HG02973 (cell line): ENCODE measurements at regions not wholly inside any gene's neighbourhood (a gene's known extent, or its start where the extent isn't known, plus 50 kb on each side); places are given as distances from the start of the nearest gene placed in this dataset.

Source experiments
- ATAC-seq: cut with Tn5 transposase; IDR thresholded peaks from one replicate; pipeline ENCODE4 v1.9.1; 2021; ENCODE audit warnings: moderate library complexity; ENCODE audit not compliant: unreplicated experiment

DNA sequence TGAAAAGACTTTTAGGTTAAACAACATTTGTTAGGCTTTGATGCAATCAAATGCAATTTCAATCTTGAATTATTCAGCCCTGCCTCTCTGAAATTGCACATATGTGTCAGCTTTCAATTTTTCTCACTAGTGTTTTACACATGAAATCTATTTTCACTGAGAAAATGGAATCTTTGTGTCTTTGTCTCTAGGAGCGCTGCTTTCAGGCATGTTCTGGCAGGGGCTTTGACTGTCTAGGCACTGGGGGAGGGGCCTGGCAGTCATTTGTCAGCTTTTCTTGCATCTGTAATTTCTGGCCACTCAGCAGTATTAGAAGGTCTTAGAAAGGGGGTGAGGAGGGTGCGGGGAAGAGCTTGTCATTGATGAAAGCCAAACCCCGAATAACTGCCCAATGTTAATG is 264.4 kb downstream of the PTPRC start:
- ATAC-seq, result no peak

DNA sequence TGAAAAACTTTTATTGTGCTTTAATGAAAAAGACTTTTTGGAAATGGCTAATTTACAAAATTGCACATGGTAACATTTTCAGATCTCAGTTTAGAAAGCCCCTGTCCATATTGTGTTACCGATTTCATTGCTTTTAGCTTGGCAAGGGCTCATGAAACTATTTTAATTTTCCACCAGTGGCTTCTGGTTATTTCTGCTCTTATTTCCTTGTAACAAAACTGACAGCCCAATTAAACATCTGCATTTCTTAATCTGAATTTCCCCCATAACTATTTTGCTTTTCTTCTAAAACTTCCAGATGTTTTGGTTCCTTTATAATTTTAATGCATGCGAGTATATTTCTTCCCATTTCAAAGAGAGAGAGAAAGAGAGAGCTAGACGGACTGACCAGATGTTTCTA is 264.8 kb downstream of the PTPRC start:
- ATAC-seq, result no peak

DNA sequence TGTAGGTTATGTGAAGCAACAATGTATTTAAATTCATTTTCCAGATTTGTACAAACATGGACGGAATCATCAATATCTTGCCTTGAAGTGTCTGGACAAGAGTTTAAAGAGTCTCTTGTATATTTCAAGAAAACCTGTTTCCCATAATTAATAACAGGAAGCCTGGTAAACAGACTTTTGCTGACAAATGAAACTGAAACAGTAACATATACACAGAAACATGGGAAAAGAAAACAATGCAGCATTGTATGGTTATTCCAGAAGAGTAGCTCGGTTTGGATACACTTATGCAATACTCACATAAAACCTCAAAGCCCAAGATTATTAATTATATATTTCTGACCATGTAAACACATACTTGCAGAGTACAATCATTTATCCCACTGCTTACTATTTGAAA is 265.5 kb downstream of the PTPRC start:
- ATAC-seq, result no peak

DNA sequence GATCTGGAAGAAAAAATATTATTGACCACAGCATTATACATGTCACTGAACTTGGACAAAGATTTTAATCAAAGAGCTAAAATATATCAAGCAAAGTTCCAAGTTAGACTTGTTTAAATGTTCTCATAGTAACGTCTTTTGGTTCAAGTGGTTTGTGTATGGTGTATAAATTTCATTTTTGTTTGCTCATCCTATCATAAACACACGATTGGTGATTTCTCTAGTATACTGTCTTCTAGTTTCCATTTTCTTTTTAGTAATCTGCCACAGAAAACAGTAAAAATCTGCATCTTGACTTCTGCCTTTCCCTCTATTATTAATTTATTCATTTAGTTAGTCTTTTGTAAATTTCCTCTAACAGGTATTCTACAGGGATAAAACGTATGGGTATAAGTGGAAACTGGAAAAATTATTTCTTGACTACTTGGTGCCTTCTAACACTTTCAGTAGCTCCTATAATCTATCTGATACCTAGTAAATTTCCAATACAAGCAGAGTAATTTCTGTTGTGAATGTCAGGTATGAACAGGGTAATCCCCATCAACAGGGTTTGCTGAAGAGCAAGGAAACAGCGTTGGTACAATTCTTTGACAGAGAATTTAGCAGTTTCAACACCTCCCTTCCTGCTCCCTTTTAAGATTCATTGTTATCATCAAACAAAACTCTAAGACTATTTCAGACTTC is 268.0 kb downstream of the PTPRC start:
- ATAC-seq, result peak; percentile 34

DNA sequence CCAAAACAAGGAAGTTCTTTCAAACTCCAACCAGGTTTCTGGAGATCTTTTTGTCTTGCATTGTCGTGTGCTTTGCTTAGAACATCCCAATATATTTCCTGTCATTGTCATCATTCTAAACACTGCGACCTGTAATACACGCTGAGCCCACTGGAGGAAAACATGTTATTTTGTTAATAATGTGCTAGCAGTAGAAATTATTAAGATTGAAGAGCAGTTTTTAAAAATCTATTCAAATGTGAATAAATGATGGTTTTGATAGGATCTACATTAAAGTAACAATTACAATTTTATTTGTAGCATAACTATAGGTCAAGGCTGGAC is 268.5 kb downstream of the PTPRC start:
- ATAC-seq, result peak; percentile 50

DNA sequence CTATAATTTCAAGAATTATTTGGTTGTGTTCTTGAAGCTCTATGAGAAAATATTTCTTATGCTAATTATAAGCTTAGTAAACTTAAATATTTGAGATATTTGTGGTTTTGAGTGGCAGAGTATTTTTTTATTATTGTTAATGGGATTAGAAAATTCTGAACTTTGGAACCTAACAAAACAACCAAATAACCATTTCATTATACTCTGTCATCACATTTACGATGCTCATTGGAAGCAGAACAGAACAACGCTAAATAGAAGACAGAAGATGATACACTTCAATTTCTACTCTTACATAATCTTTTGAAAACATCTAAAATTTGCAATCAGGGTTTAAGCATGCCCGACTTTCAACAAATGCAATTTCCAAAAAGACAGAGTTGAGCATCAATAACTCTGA is 270.2 kb downstream of the PTPRC start:
- ATAC-seq, result no peak

DNA sequence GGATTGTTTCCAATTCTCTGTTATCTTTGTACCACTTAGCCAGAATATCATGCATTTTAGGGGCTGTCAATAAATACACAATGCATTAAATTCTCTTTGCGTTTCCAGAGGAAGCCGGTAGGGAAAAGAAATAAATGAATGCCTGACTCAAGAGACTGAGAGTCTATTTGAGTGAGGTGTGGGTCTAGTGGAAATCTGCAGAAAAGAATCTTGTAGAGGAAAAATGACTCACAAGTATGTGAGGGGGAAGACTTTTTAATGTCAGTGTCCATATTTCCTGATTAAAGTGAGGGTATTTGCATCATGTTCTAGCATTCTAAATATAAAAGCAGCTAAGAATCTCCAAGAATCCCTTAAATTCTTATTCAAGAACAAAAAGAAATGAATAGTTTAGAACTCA is 271.1 kb downstream of the PTPRC start:
- ATAC-seq, result no peak

DNA sequence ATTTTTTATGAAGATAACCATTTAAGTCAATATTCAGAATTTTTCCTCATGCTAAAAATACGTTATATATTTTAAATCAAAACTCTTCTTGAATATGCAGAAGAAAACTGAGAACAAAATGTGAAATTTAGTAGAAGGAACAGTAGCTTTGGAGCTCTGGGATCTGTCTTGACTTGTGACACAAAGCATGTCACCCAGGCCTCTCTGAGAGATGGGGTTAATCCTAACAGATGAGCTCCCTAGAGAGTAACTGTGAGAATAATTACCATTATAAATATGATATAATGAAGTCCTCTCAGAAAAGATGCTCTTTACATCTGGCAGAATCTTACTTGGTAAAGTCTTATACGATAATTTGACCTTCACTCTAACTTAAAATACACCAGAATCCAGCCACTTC is 272.0 kb downstream of the PTPRC start:
- no peak for ATAC-seq

DNA sequence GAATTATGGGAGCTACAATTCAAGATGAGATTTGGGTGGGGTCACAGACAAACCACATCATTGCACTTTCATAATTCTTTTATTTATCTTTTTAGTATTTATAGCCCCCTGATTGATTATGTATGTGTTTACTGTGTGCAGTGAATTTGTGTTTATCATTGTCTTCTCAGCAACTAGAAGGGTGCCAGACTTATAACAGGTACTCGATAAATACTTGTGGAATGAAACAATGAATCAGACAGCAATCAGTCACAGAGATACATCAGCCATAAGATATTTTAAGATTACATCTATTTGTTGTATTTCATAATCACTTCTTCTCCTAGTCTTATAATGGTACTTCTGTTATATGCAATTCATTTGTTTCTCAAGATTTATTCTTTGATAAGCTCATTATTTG is 273.2 kb downstream of the PTPRC start:
- no peak for ATAC-seq

DNA sequence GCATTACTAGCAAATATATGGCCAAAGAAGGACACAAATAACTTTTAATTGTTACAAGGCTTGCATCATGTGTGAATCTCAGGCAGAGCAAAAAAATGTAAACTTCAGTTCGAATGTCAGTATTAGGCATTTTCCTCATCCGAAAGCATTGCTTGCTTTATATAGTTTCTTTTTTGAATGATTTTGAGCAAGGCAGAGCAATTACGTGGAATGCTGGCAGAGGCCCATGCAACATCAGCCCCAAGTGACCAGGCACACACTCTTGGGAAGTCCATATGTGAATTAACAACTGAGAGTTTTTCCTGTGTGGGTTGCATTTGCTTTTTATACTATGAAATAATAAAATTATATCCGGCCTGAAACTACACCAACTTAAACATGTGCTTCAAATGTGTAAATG is 274.8 kb downstream of the PTPRC start:
- ATAC-seq, result no peak

DNA sequence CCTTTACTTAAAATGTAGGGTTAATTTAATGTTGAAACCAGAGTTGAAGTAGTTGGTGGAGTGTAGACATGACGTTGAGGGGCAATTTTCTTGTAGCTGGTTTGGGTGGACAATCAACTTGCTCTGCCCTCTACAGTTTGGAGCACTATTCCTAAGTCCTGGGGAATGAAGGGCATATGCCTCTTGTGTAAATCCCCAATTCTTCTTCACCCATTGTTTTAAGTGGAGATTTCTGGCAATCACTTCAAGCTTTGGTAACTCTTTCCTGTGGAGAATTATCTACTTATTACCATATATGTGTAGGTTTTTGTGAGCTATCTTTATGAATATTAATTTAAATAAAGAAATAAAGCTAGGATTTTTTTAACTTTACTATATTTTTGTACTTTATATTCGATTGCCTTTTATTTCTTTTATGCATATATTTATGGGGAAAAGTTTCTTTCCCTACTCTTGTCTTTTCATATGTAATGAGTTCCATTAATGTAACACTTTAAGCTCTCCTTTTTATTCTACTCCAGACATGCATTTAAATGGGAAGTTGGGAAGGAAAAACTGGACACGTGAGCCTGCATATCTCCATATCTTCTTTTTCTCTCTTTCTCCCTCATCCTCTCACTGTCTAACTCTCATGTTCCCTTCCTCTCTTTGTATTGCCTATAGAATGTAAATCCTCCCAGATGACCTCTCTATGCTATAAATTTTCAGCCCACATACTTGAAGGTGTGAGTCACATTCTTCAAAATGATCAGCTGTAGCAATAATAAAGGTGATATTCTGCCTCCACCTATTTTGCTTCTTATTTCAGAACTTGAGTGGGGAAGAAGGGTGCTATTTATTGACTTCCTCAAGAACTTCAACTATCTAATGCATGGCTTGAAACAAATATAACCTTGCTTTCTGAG is 276.7 kb downstream of the PTPRC start:
- no peak for ATAC-seq

DNA sequence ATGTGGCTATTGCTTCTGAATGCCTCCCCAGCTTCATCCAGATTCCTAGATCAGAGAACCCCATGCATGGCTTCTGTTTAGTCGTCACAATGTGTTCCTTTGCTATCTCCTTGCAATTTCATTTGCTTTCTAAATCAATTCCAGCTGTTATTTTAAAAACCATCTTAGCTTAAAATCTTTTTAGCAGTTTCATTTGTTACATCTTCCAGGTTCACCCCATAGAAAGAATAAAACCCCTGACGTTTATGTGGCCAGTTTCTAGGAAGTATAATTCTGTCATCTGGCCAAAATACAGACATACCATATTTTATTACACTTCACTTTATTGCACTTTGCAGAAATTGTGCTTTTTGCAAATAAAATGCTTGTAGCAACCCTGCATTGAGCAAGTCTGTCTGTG is 278.4 kb downstream of the PTPRC start:
- ATAC-seq, result no peak

DNA sequence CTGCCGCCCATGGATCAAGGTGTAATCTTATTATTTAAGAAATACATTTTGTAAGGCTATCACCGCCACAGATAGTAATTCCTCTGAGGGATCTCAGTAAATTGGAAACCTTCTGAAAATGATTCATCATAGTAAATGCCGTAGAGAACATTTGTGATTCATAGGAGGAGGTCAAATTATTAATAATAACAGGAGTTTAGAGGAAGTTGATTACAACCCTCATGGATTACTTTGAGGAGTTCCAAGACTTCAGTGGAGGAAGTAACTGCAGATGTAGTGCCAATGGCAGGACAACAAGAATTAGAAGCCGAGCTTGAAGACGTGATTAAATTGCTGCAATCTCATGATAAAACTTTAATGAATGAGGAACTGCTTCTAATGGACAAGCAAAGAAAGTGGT is 280.1 kb downstream of the PTPRC start:
- ATAC-seq, result no peak

DNA sequence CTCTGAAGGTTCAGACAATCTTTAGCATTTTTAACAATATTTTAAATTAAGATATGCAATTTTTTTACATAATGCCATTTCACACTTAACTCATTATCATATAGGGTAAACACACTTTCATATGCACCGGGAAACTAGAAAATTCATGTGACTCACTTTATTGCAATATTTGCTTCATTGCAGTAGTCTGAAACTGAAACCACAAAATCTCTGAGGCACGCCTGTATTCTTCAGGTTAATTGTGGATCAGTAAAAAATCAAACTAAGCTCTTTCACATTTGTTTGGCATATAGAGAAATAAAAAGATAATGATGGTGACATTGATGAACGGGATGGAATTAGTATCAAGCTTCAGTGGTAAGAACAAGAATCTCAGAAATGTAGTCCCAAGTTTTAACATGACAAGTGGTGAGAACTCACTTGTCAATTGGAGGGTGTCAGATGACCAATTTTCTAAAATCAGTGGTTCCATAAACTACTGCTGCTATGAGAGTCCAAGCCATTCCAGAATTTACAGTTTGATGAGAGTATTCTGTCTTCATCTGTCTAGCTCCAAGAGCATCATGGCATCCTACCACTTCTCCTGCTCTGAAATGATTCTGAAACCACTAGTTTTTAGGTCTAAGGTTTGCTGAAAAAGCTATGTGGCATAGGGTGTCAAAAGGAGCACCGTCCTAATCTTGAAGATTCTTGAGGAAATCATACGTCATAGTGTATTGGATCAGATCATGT is 281.0 kb downstream of the PTPRC start:
- peak; percentile 73 for ATAC-seq

DNA sequence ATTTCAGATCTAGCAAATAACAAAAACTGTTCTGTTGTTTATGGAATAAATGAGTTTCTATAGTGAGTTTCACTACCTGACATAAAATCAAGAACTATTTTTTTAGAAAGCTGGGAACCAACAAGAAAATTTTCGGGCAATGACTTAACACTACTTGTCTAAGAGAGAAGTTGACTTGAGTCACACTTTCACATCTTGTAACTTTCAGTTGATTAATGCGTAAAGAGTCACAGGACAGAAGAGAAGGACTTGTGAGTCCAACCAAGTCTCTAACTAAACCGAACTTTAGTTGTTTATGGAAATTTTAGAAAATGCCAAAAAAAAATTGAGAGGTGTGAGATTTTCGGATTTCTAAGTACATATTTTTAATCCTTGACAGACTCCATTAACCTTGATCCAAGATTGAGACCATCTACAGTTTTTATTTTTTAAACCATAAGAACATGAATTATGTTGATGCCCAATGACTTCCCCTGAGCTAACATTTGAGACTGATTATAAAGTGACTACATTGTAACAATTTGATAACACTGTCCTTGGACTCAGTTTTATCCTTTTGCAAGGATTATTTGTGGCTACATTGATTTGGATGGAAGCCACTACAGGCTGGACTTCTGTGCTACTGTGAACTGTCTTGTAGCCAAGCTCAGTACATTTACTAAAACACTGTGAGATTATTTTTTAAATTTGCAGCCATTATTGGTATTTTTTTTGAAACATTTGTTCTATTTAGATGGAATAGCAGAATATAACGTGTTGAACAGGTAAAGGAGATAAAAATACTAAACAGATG is 284.0 kb downstream of the PTPRC start:
- ATAC-seq, result peak; percentile 67

DNA sequence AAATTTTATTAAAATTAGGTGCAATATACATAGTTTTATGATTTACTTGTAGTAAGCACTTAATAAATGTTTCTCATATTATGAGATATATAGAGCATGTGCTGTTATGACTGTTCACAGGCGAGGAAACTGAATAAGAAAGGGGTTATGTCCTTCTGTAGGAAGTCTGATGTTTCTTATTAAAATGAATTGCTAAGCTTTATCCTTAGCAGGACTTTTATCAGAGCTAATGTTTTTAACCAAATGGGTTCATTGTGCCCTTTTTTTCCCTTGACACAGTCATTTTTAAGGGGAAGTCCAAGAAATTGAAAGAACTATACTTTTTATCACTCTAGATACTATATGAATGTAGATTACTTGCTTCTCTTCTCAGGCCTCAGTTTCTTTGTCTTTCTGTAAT is 285.2 kb downstream of the PTPRC start:
- no peak for ATAC-seq

DNA sequence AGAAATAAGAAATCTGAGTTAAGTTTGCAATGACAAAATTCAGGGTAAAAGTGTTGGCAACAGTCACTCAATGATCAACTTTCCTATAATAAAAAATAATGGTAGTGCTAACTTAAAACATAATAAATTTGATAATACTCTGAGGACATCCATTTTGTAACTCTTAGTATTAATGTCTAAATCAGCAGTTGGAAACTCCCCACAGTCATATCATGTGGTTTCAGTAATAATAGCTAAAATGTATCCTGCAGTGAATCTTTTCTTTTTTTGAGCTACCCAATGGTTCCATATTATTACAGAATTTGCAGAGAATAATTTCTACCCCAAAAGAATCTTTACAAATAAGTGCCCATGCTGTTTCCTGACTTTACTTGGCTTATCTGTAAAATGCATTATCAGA is 286.7 kb downstream of the PTPRC start:
- no peak for ATAC-seq

DNA sequence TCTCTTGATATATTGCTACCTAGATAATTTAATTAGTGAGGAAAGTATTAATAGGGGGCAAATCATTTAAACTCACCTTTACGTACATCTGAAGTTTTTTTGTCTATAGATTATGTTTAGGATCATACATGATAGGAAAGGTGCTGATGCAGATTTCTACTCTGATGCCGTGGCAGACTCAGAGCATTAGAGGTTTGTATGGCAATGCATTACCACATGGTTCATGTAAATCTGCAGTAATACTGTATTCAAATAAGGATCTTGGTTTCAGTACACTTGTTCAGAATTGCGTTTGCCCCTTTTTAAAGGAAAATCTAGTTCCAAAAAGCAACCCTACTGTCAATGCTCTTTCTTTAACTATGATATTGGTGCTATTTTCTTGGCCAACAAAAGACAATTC is 288.3 kb downstream of the PTPRC start:
- ATAC-seq, result no peak

DNA sequence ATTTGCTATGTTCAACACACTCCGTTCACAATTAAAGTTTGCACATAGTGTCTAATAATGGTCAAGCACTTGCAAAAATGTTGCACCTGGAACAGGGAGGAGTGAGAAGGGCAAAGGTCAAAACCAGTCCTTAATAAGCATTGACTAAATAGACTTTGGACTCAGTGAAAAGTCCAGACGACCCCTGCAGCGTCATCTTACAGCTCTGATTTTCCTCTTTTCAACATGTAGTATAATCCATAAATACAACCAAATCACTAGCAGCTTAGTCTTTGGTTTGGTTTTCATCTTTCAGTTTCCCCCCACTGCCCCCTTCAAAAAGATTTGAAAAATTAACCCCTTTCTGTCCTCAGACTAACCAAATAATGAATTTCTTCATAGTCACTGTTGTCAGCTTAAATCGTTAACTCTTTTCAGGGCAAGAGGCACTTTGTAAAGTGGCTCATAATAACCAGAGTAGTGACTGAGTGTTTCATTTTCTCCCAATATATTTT is 290.3 kb downstream of the PTPRC start:
- no peak for ATAC-seq

DNA sequence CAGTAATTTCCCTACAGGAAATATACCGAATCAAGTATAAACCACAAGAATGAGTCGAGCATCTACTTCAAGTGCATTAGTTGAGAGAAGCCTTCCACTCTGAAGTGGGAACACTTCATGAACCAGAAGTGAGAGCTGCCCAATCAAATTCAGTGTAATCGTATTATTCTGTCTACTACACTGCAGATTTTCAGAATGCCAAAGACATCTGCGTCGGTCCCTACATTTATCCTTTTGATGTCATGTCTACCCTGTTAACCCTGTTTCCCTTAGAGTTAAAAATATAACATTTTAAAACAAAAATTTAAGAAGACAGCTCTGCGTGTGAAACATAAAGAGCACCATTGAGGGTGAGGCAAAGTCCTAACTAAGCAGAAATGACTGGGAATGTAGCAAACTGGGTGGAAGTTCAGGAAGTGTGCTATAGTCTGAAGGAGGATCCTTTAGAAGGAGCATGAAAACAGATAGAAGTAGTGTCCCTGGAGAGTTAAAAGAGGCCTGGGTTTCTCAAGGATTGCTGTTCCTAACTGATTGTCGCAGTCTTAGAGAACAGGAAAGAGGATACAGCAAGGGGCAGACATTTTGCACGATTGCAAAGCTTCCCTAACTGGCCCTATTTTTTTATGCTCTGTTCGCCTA is 291.2 kb downstream of the PTPRC start:
- ATAC-seq, result peak; percentile 52
